ENCODE measurements at regions not wholly inside any gene's neighbourhood (a gene's known extent, or its start where the extent isn't known, plus 50 kb on each side); places are given as distances from the start of the nearest gene placed in this dataset.

- H3K4me1 ChIP-seq (ENCODE audit: control insufficient read depth, low read length) = peaks cover 6% of the 10 kb centered on the region
- H3K9me2 ChIP-seq (replicated peaks; ENCODE audit: control insufficient read depth, low read length) = no peaks in the 10 kb centered on the region
- no peaks in the 10 kb centered on the region for H3K79me2 ChIP-seq (ENCODE audit: control insufficient read depth, low read length)
- no peak overlapping the region for H3K4me3 ChIP-seq (ENCODE audit: low read length)
- no peaks in the 10 kb centered on the region for H3K27me3 ChIP-seq (ENCODE audit: control insufficient read depth, low read length)
- no peak for TF ChIP-seq EZH2phosphoT487 (IDR thresholded peaks at IDR 0.05; ENCODE audit: borderline replicate concordance, low read length)
- TF ChIP-seq, protein P1, sequence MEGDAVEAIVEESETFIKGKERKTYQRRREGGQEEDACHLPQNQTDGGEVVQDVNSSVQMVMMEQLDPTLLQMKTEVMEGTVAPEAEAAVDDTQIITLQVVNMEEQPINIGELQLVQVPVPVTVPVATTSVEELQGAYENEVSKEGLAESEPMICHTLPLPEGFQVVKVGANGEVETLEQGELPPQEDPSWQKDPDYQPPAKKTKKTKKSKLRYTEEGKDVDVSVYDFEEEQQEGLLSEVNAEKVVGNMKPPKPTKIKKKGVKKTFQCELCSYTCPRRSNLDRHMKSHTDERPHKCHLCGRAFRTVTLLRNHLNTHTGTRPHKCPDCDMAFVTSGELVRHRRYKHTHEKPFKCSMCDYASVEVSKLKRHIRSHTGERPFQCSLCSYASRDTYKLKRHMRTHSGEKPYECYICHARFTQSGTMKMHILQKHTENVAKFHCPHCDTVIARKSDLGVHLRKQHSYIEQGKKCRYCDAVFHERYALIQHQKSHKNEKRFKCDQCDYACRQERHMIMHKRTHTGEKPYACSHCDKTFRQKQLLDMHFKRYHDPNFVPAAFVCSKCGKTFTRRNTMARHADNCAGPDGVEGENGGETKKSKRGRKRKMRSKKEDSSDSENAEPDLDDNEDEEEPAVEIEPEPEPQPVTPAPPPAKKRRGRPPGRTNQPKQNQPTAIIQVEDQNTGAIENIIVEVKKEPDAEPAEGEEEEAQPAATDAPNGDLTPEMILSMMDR (IDR thresholded peaks at IDR 0.05; ENCODE audit: low read depth, low read length, poor library complexity, severe bottlenecking) = no peak
- H3K36me3 ChIP-seq (ENCODE audit: control insufficient read depth, low read length) = no peaks in the 10 kb centered on the region
- H3F3A ChIP-seq (ENCODE audit: control insufficient read depth, insufficient read depth) = no peaks in the 10 kb centered on the region
- no peak overlapping the region for H3K4me2 ChIP-seq (ENCODE audit: low read length)
- H3K27ac ChIP-seq (ENCODE audit: low read depth, low read length) = no peak overlapping the region
- H4K20me1 ChIP-seq (ENCODE audit: control insufficient read depth, insufficient read depth, low read depth, low read length) = no peaks in the 10 kb centered on the region
- H3K9me3 ChIP-seq (ENCODE audit: control insufficient read depth, insufficient read depth, low read length) = no peaks in the 10 kb centered on the region
Measured at GRCh38 chr3:181773921-181774320, 62.2 kb downstream of the SOX2 start.

DNA sequence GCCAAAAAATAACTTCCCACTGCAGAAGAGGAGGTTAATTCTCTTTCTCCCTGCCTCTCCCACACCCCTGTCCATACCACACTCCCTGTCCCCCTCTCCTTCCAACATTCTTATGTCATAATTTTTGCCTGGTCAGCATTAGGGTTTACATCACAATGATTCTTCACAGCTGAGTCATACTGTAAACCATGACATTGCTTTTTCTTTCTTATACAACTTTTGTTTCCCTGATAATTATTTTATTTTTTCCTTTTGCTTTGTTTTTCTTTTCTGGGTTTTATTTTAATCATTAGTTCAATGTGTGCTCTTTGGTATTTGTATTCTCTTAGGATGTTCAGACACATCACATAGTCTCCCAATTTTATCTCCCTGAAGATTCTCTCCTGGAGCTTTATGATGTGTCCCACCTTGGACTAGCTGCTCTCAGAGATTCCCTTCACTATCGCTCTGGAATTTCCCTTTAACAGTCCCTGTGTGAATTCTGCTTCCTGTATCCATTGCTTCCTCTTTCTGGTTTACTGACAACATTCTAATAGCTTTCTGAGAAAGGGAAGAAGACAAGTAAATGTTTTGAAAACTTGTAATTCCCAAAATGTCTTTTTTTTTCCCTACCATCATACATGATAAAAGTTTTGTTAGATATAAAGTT is 70.7 kb downstream of the SOX2 start:
- H3K4me1 ChIP-seq (ENCODE audit: control insufficient read depth, low read length) = no peaks in the 10 kb centered on the region
- H3F3A ChIP-seq (ENCODE audit: control insufficient read depth, insufficient read depth) = no peaks in the 10 kb centered on the region
- H3K4me3 ChIP-seq (ENCODE audit: low read length) = no peak overlapping the region
- H3K4me2 ChIP-seq (ENCODE audit: low read length) = no peak overlapping the region
- H3K9me2 ChIP-seq (replicated peaks; ENCODE audit: control insufficient read depth, low read length) = no peaks in the 10 kb centered on the region
- no peaks in the 10 kb centered on the region for H3K27me3 ChIP-seq (ENCODE audit: control insufficient read depth, low read length)
- H3K27ac ChIP-seq (ENCODE audit: low read depth, low read length) = no peak overlapping the region
- no peaks in the 10 kb centered on the region for H3K79me2 ChIP-seq (ENCODE audit: control insufficient read depth, low read length)
- H4K20me1 ChIP-seq (ENCODE audit: control insufficient read depth, insufficient read depth, low read depth, low read length) = no peaks in the 10 kb centered on the region
- H3K36me3 ChIP-seq (ENCODE audit: control insufficient read depth, low read length) = no peaks in the 10 kb centered on the region
- TF ChIP-seq EZH2phosphoT487 (IDR thresholded peaks at IDR 0.05; ENCODE audit: borderline replicate concordance, low read length) = no peak
- TF ChIP-seq, protein P1 (IDR thresholded peaks at IDR 0.05; ENCODE audit: low read depth, low read length, poor library complexity, severe bottlenecking) = no peak
- H3K9me3 ChIP-seq (ENCODE audit: control insufficient read depth, insufficient read depth, low read length) = no peaks in the 10 kb centered on the region

DNA sequence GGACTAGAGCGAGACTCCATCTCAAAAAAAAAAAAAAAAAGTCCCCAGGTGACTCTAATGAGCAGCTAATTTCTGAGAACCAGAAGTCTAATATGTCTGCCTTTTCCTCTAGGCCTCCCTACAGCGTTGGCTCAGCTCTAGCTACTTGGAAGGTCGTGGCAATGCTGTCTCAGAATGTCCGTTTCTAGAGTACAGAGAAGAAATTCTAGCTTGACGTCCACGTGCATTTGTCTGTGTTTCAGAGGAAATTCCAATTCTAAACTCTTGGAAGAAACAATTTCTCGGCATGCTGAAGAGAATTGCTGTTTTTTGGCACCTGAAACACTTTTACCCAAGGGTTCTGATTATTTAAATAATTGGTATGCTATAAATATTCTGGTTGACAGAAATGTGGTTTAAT is 78.8 kb downstream of the SOX2 start:
- Histone ChIP-seq H3K79me2 (ENCODE audit: control insufficient read depth, low read length) (no peaks in the 10 kb centered on the region), H3K4me2 (ENCODE audit: low read length) (no peak overlapping the region), H3K9me2 (replicated peaks; ENCODE audit: control insufficient read depth, low read length) (no peaks in the 10 kb centered on the region), H3K4me3 (ENCODE audit: low read length) (no peak overlapping the region), H3K9me3 (ENCODE audit: control insufficient read depth, insufficient read depth, low read length) (no peaks in the 10 kb centered on the region), H3K4me1 (ENCODE audit: control insufficient read depth, low read length) (peaks cover 4% of the 10 kb centered on the region), H4K20me1 (ENCODE audit: control insufficient read depth, insufficient read depth, low read depth, low read length) (no peaks in the 10 kb centered on the region), H3F3A (ENCODE audit: control insufficient read depth, insufficient read depth) (no peaks in the 10 kb centered on the region), H3K27ac (ENCODE audit: low read depth, low read length) (no peak overlapping the region), H3K27me3 (ENCODE audit: control insufficient read depth, low read length) (peaks cover 3% of the 10 kb centered on the region; the same call in 1 of the 2 replicates), H3K36me3 (ENCODE audit: control insufficient read depth, low read length) (no peaks in the 10 kb centered on the region)
- TF ChIP-seq, protein P1 (IDR thresholded peaks at IDR 0.05; ENCODE audit: low read depth, low read length, poor library complexity, severe bottlenecking) = no peak
- no peak for TF ChIP-seq EZH2phosphoT487 (IDR thresholded peaks at IDR 0.05; ENCODE audit: borderline replicate concordance, low read length)
